ENCODE measurements at regions not wholly inside any gene's neighbourhood (a gene's known extent, or its start where the extent isn't known, plus 50 kb on each side); places are given as distances from the start of the nearest gene placed in this dataset.

DNA sequence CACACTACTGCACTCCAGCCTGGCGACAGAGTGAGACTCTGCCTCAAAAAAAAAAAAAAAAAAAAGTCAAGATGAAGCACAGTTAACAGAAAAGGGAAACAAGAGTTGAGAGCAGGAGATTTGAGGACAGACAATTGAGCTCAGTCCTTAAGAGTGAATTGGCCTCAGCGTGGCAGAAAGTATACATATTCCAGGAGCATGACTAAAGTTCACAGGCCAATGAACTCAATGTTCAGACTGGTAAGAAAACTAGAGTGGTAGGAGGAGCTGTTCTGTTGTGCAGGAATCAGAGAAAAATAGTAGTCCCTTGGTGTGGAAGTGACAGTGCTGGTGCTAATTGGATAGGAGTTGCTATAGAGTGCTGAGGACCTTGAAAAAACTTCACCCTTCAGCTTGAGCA, 60.0 kb downstream of the NRN1 start:
- 63 to 72% (median 71%) methylated on average over 2 of the region's 2 CpGs for WGBS, 3 donors
- no peaks in the 10 kb centered on the region for H3K27me3 ChIP-seq (ENCODE audit: insufficient read depth in 3 of 3, low read length in 2 of 3)
- no peaks in the 10 kb centered on the region for H3K36me3 ChIP-seq (ENCODE audit: insufficient read depth in 1 of 2, low read depth in 1 of 2)
- ATAC-seq (no peak), DNase-seq (no peak)
- no peak overlapping the region for H3K4me3 ChIP-seq
- H3K4me1 ChIP-seq: no peaks in the 10 kb centered on the region
- TF ChIP-seq CTCF (IDR thresholded peaks at IDR 0.05): no peak
- intact Hi-C loops (cut with DNase I): no loop called here
- H3K27ac ChIP-seq: no peak overlapping the region
- peaks cover 5% of the 10 kb centered on the region for H3K9me3 ChIP-seq

- Histone ChIP-seq H3K9me3 (peaks cover 5% of the 10 kb centered on the region), H3K4me3 (no peak overlapping the region), H3K4me1 (no peaks in the 10 kb centered on the region), H3K27me3 (ENCODE audit: insufficient read depth in 3 of 3, low read length in 2 of 3) (no peaks in the 10 kb centered on the region), H3K36me3 (ENCODE audit: insufficient read depth in 1 of 2, low read depth in 1 of 2) (no peaks in the 10 kb centered on the region), H3K27ac (no peak overlapping the region)
- ATAC-seq (no peak), DNase-seq (no peak)
- intact Hi-C loops (cut with DNase I): no loop called here
- WGBS, 3 donors: 39 to 71% (median 45%) methylated on average over 4 of the region's 4 CpGs
- TF ChIP-seq CTCF (IDR thresholded peaks at IDR 0.05): no peak
These were observed 60.5 kb downstream of the NRN1 start for GRCh38 chr6:5946181-5946580.

GRCh38 chr6:5943591-5943990, 63.1 kb downstream of the NRN1 start:
- Histone ChIP-seq H3K9me3 (peaks cover 5% of the 10 kb centered on the region), H3K4me3 (no peak overlapping the region), H3K4me1 (peaks cover 5% of the 10 kb centered on the region), H3K27me3 (ENCODE audit: insufficient read depth in 3 of 3, low read length in 2 of 3) (peaks cover 0 to 6% (median 0%) of the 10 kb centered on the region in 3 donors), H3K36me3 (ENCODE audit: insufficient read depth in 1 of 2, low read depth in 1 of 2) (no peaks in the 10 kb centered on the region), H3K27ac (no peak overlapping the region)
- DNase-seq (no peak), ATAC-seq (no peak)
- intact Hi-C loops (cut with DNase I): no loop called here
- no peak for TF ChIP-seq CTCF (IDR thresholded peaks at IDR 0.05)

DNA sequence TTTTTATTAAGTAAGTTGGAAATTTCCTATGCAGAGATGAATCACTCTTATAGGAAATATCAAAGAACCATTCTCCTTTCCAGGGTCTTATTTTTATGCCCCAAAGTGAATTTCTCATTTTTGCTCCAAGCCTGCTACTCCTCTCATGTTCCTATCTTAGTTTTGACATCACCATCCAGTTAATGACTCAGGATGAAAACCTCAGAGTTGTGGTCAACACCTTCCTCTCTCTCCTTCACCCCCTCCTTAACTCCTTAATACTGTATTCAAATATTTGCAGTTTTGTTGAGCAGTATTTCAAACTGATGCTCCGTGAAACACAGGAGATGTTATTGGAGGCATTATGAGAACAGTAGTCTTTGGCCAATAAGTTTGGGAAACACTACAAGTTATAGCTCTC, 64.1 kb downstream of the NRN1 start:
- WGBS, 3 donors: 97 to 100% (median 100%) methylated on average over 1 of the region's 1 CpG
- Histone ChIP-seq H3K27me3 (ENCODE audit: insufficient read depth in 3 of 3, low read length in 2 of 3) (peaks cover 0 to 6% (median 0%) of the 10 kb centered on the region in 3 donors), H3K9me3 (peaks cover 5% of the 10 kb centered on the region), H3K27ac (no peak overlapping the region), H3K36me3 (ENCODE audit: insufficient read depth in 1 of 2, low read depth in 1 of 2) (no peaks in the 10 kb centered on the region), H3K4me1 (peaks cover 5% of the 10 kb centered on the region), H3K4me3 (no peak overlapping the region)
- no peak for TF ChIP-seq CTCF (IDR thresholded peaks at IDR 0.05)
- ATAC-seq (no peak), DNase-seq (no peak)
- intact Hi-C loops (cut with DNase I): no loop called here

DNA sequence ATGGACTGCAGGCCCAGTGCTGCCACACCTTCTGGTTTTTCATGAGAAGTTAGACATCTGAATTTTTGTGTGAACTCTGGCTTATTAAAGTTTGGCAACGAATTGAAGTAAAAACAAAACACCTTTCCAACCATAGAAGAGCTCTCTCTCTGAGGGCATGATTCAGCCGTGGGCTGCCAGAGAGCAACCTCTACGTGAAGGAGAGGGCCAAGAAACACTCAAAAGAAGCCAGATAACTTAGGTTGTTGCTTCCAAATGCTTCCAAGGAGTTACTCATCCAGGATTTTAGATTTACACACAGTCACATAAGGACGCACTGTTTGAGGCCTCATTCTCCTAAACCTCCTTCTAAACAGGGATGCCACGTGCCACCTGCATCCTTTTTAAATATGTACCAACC, 65.5 kb downstream of the NRN1 start:
- Histone ChIP-seq H3K27me3 (ENCODE audit: insufficient read depth in 3 of 3, low read length in 2 of 3) (peaks cover 0 to 6% (median 0%) of the 10 kb centered on the region in 3 donors), H3K9me3 (peaks cover 5% of the 10 kb centered on the region), H3K4me3 (no peak overlapping the region), H3K27ac (no peak overlapping the region), H3K36me3 (ENCODE audit: insufficient read depth in 1 of 2, low read depth in 1 of 2) (no peaks in the 10 kb centered on the region), H3K4me1 (peaks cover 5% of the 10 kb centered on the region)
- no peak for DNase-seq
- intact Hi-C loops (cut with DNase I): no loop called here
- WGBS, 3 donors: 78 to 85% (median 82%) methylated on average over 5 of the region's 5 CpGs
- ATAC-seq: no peak
- no peak for TF ChIP-seq CTCF (IDR thresholded peaks at IDR 0.05)
